ENCODE measurements at regions not wholly inside any gene's neighbourhood (a gene's known extent, or its start where the extent isn't known, plus 50 kb on each side); places are given as distances from the start of the nearest gene placed in this dataset.

DNA sequence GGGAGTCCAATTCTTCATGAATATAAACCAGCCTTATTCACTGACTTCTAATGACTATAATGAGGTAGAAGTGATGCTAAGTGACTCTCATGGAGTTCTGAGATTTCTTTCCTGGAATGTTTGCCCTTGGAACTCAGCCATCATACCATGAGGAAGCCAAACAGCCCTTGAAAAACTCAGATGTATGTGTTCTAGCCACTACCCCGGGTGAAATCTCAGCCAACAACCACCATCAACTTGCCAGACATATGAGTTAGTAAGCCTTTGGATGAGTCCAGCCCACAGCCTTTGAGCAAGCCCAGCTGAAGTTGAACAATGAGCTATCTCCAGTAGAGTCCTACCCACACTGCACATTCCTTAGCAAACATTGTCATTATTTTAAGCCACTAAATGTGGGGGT is 149.5 kb downstream of the SLC6A15 start:
- no peaks in the 10 kb centered on the region for H3K9me3 ChIP-seq (ENCODE audit: low read length)
- H3K27me3 ChIP-seq (ENCODE audit: insufficient read depth, low read length, poor library complexity, severe bottlenecking) = no peaks in the 10 kb centered on the region
- Mint-ChIP-seq H3K4me1 (no peaks in the 10 kb centered on the region), H3K4me3 (no peak overlapping the region), H3K27ac (no peak overlapping the region), H3K9me3 (peaks cover 0 to 3% (median 0%) of the 10 kb centered on the region in 5 donors), H3K27me3 (no peaks in the 10 kb centered on the region), H3K36me3 (no peaks in the 10 kb centered on the region)
- no peak overlapping the region for H3K4me3 ChIP-seq (ENCODE audit: low read length)
- no peak overlapping the region for H3K27ac ChIP-seq (ENCODE audit: low read depth, low read length)
- ChIA-PET POLR2A (no interaction called here), CTCF (no interaction called here)
- H3K4me1 ChIP-seq (ENCODE audit: insufficient read depth, low read length) = no peaks in the 10 kb centered on the region
- no peak for DNase-seq
- H3K36me3 ChIP-seq (ENCODE audit: insufficient read depth, low read length) = no peaks in the 10 kb centered on the region

DNA sequence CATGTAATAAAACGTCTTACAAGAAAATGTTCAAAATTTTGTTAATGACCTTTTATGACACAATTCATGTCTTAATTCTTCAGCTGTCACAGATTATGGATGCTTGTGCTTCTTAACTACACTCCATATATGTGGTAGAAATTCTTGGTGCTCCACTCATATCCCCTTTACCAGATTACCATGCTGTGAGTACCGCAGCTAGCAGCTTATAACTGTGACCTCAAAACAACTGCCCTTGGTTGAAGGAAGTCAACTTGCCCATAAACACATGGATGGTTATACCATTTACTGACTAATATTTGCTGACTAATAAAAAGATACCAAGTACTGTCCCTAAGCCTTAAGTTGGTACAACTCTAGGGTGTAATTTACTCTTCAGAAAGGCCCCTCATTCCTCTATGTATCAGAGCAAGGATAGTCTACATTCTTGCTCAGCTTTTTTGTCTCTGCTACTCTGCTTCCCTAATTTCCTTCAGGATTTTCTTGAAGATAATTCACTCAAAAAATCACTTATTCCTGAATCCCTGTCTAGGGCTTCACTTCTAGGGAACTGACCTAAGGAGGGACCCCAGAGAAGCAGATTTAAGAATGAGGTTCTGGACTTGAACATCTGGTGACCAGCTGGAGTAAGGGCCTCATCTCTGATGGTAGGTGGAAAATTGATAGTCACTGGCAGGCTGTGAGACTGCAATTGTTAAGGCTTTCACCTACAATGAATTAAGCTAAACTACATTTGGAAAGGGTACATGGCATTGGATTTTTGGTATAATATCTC is 152.3 kb downstream of the SLC6A15 start:
- H3K36me3 Mint-ChIP-seq = no peaks in the 10 kb centered on the region
- no peak for DNase-seq
- H3K4me3 ChIP-seq (ENCODE audit: low read length) = no peak overlapping the region
- no peaks in the 10 kb centered on the region for H3K4me1 Mint-ChIP-seq
- H3K4me1 ChIP-seq (ENCODE audit: insufficient read depth, low read length) = no peaks in the 10 kb centered on the region
- no peaks in the 10 kb centered on the region for H3K27me3 ChIP-seq (ENCODE audit: insufficient read depth, low read length, poor library complexity, severe bottlenecking)
- H3K9me3 ChIP-seq (ENCODE audit: low read length) = no peaks in the 10 kb centered on the region
- no peaks in the 10 kb centered on the region for H3K27me3 Mint-ChIP-seq
- no peak overlapping the region for H3K4me3 Mint-ChIP-seq
- no peak overlapping the region for H3K27ac ChIP-seq (ENCODE audit: low read depth, low read length)
- ChIA-PET CTCF (no interaction called here), POLR2A (no interaction called here)
- no peaks in the 10 kb centered on the region for H3K36me3 ChIP-seq (ENCODE audit: insufficient read depth, low read length)
- peaks cover 0 to 4% (median 2%) of the 10 kb centered on the region in 5 donors for H3K9me3 Mint-ChIP-seq
- no peak overlapping the region for H3K27ac Mint-ChIP-seq

DNA sequence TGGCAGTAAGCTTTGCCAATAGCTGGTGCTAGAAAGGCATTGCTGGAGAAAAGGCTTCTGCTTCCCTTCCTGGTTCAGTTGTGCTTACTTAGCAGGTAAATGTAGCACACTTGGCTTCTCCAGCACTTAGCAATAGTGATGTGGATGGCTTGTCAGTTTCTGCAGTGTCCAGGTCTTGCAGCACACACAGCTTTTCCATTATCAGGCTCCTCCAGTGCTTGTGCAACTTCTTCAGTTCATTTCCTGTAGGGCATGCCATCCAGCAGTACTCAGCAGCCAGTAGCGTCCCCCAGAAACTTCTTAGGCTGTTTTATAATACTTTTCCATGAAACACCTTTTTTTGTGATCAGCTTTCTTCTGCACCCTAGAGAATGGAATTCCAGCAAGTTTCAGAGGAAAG is 154.6 kb downstream of the SLC6A15 start:
- Mint-ChIP-seq H3K27ac (no peak overlapping the region), H3K4me3 (no peak overlapping the region), H3K4me1 (no peaks in the 10 kb centered on the region), H3K36me3 (no peaks in the 10 kb centered on the region), H3K9me3 (peaks cover 0 to 4% (median 2%) of the 10 kb centered on the region in 5 donors), H3K27me3 (no peaks in the 10 kb centered on the region)
- CTCF ChIA-PET = no interaction called here
- no peaks in the 10 kb centered on the region for H3K9me3 ChIP-seq (ENCODE audit: low read length)
- no peaks in the 10 kb centered on the region for H3K27me3 ChIP-seq (ENCODE audit: insufficient read depth, low read length, poor library complexity, severe bottlenecking)
- POLR2A ChIA-PET = no interaction called here
- no peak for DNase-seq
- H3K27ac ChIP-seq (ENCODE audit: low read depth, low read length) = no peak overlapping the region
- H3K4me3 ChIP-seq (ENCODE audit: low read length) = no peak overlapping the region
- H3K4me1 ChIP-seq (ENCODE audit: insufficient read depth, low read length) = no peaks in the 10 kb centered on the region
- H3K36me3 ChIP-seq (ENCODE audit: insufficient read depth, low read length) = no peaks in the 10 kb centered on the region

DNA sequence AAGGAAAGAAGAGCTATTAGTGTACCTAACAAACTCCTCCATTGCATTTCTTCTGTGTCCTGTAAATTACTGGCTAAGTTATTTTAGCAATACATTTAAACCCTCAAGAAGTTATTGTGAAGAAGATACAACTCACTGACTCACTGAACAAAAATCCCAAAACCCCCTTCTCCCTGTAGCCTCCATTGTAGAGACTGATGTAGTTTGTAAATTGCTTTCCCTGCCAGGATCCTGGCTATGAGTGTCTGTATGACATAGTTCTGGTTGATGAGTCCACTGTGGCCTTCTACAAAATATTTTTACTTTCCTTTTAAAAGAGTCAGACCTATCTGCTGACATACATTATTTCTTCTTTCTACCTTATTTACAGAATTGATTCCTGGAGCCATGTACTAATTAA is 155.6 kb downstream of the SLC6A15 start:
- Mint-ChIP-seq H3K27ac (no peak overlapping the region), H3K4me1 (no peaks in the 10 kb centered on the region)
- CTCF ChIA-PET = no interaction called here

DNA sequence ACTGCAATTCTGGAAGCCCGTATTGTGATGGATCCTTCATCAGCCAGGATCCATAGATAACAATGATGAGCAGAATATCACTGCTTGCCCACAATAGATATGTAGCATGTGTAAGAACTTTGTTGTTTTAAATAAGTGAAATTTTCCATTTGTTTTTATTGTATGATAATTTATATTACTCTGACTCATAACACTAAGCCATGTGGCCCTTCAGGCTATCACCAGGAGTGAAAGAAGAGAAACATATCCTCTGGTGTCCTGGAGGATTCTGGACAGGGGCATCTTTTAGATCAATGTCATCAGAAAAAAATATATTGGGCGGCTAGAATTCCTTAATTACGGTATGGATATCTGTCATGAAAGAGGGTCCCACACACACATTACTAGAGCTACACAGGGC is 167.5 kb downstream of the SLC6A15 start:
- DNase-seq = no peak
- H3K27me3 Mint-ChIP-seq = peaks cover 0 to 1% of the 10 kb centered on the region in 2 donors
- Histone ChIP-seq H3K4me1 (ENCODE audit: insufficient read depth, low read length) (no peaks in the 10 kb centered on the region), H3K27me3 (ENCODE audit: insufficient read depth, low read length, poor library complexity, severe bottlenecking) (no peaks in the 10 kb centered on the region), H3K27ac (ENCODE audit: low read depth, low read length) (no peak overlapping the region), H3K4me3 (ENCODE audit: low read length) (no peak overlapping the region), H3K9me3 (ENCODE audit: low read length) (no peaks in the 10 kb centered on the region), H3K36me3 (ENCODE audit: insufficient read depth, low read length) (no peaks in the 10 kb centered on the region)
- H3K4me3 Mint-ChIP-seq = peak overlapping the region in 1 of 7 donors; percentile 45
- H3K27ac Mint-ChIP-seq = no peak overlapping the region
- no peaks in the 10 kb centered on the region for H3K4me1 Mint-ChIP-seq
- no peaks in the 10 kb centered on the region for H3K36me3 Mint-ChIP-seq
- CTCF ChIA-PET = no interaction called here
- POLR2A ChIA-PET = no interaction called here
- H3K9me3 Mint-ChIP-seq = peaks cover 0 to 10% (median 4%) of the 10 kb centered on the region in 5 donors

More for the DNA sequence above, 155.6 kb downstream of the SLC6A15 start:
- Histone ChIP-seq H3K4me3 (ENCODE audit: low read length) (no peak overlapping the region), H3K27me3 (ENCODE audit: insufficient read depth, low read length, poor library complexity, severe bottlenecking) (no peaks in the 10 kb centered on the region), H3K27ac (ENCODE audit: low read depth, low read length) (no peak overlapping the region), H3K4me1 (ENCODE audit: insufficient read depth, low read length) (no peaks in the 10 kb centered on the region), H3K36me3 (ENCODE audit: insufficient read depth, low read length) (no peaks in the 10 kb centered on the region), H3K9me3 (ENCODE audit: low read length) (no peaks in the 10 kb centered on the region)
- DNase-seq = no peak
- Mint-ChIP-seq H3K36me3 (no peaks in the 10 kb centered on the region), H3K9me3 (peaks cover 0 to 4% (median 0%) of the 10 kb centered on the region in 5 donors), H3K4me3 (no peak overlapping the region), H3K27me3 (no peaks in the 10 kb centered on the region)
- POLR2A ChIA-PET = no interaction called here

DNA sequence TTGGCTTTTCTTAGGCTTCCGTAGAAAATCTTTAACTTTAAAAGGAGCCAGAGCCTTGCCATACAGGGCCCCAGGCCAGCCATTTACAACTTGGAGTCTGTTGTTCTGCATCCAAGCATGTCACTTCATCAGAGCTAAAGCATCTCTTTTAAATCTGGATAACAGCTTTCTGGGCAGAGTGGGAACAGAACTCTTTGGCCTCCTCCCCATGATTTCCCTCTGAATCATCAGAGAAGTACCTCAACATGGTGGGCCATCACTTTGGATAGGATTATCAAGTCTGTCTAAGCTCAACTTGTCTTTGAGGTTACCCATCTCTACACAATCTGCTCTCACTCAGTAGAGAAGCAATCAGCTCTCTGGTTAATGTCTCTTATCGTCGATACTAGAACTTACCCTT is 170.9 kb downstream of the SLC6A15 start:
- H3K36me3 ChIP-seq (ENCODE audit: insufficient read depth, low read length) = no peaks in the 10 kb centered on the region
- Mint-ChIP-seq H3K36me3 (no peaks in the 10 kb centered on the region), H3K4me1 (no peaks in the 10 kb centered on the region), H3K4me3 (no peak overlapping the region), H3K27me3 (peaks cover 0 to 1% of the 10 kb centered on the region in 2 donors), H3K9me3 (peaks cover 0 to 2% (median 0%) of the 10 kb centered on the region in 5 donors), H3K27ac (no peak overlapping the region)
- H3K4me1 ChIP-seq (ENCODE audit: insufficient read depth, low read length) = no peaks in the 10 kb centered on the region
- no peak overlapping the region for H3K4me3 ChIP-seq (ENCODE audit: low read length)
- POLR2A ChIA-PET = no interaction called here
- DNase-seq = no peak
- no peaks in the 10 kb centered on the region for H3K27me3 ChIP-seq (ENCODE audit: insufficient read depth, low read length, poor library complexity, severe bottlenecking)
- no peaks in the 10 kb centered on the region for H3K9me3 ChIP-seq (ENCODE audit: low read length)
- CTCF ChIA-PET = no interaction called here
- H3K27ac ChIP-seq (ENCODE audit: low read depth, low read length) = no peak overlapping the region

DNA sequence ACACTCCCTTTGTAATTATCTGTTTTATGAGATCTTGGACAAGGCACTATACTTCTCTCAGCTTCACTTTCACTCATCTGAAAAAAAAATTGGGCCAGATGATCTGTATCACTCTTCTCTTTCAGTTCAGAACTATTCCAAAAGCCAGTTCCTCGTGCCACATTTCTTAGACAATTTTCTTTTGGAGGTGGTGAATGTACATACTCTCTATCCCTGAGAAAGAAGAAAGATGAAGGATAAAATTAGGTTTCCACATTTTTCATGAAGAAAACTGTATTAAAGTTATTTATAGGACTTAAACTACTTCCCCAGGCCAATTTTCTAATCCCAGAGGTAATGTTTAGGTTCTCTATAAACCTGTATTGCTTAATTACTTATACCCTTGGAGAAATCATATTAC is 171.6 kb downstream of the SLC6A15 start:
- H3K36me3 ChIP-seq (ENCODE audit: insufficient read depth, low read length) = no peaks in the 10 kb centered on the region
- Mint-ChIP-seq H3K27me3 (no peaks in the 10 kb centered on the region), H3K27ac (no peak overlapping the region), H3K4me1 (no peaks in the 10 kb centered on the region), H3K9me3 (peaks cover 0 to 2% (median 0%) of the 10 kb centered on the region in 5 donors), H3K36me3 (no peaks in the 10 kb centered on the region), H3K4me3 (no peak overlapping the region)
- no peaks in the 10 kb centered on the region for H3K27me3 ChIP-seq (ENCODE audit: insufficient read depth, low read length, poor library complexity, severe bottlenecking)
- H3K4me1 ChIP-seq (ENCODE audit: insufficient read depth, low read length) = no peaks in the 10 kb centered on the region
- DNase-seq = no peak
- H3K27ac ChIP-seq (ENCODE audit: low read depth, low read length) = no peak overlapping the region
- H3K9me3 ChIP-seq (ENCODE audit: low read length) = no peaks in the 10 kb centered on the region
- POLR2A ChIA-PET = no interaction called here
- no peak overlapping the region for H3K4me3 ChIP-seq (ENCODE audit: low read length)
- CTCF ChIA-PET = no interaction called here

DNA sequence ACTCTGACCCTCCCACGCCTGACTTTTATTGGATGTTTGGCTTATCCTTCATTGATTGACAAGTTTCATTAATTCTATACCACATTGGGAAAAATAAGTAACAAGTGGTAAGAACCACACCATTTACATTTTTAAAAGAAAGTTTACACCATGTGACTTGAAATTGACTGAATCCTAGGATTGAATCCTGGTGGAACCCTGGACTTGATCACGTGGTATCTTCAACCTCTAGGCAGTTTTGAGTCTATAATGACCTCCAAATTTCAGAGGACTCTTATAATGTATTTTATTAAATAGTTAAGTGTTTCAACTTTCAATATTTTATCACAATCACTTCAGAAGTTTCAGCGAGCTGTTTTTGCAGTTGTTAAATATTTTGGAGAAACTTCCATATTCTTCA is 172.0 kb downstream of the SLC6A15 start:
- CTCF ChIA-PET = no interaction called here
- Mint-ChIP-seq H3K27me3 (no peaks in the 10 kb centered on the region), H3K27ac (no peak overlapping the region), H3K4me3 (no peak overlapping the region), H3K36me3 (no peaks in the 10 kb centered on the region), H3K4me1 (no peaks in the 10 kb centered on the region), H3K9me3 (peaks cover 0 to 2% (median 2%) of the 10 kb centered on the region in 5 donors)
- Histone ChIP-seq H3K36me3 (ENCODE audit: insufficient read depth, low read length) (no peaks in the 10 kb centered on the region), H3K9me3 (ENCODE audit: low read length) (no peaks in the 10 kb centered on the region), H3K27me3 (ENCODE audit: insufficient read depth, low read length, poor library complexity, severe bottlenecking) (no peaks in the 10 kb centered on the region), H3K27ac (ENCODE audit: low read depth, low read length) (no peak overlapping the region), H3K4me3 (ENCODE audit: low read length) (no peak overlapping the region), H3K4me1 (ENCODE audit: insufficient read depth, low read length) (no peaks in the 10 kb centered on the region)
- DNase-seq = no peak
- POLR2A ChIA-PET = no interaction called here
